Gastrocnemius medialis (tissue), 4 donors: ENCODE measurements at regions not wholly inside any gene's neighbourhood (a gene's known extent, or its start where the extent isn't known, plus 50 kb on each side); places are given as distances from the start of the nearest gene placed in this dataset.

Experiments
- ATAC-seq, 2 donors: fragments of 150-250 bp; one replicate each; pipeline ENCODE4 v1.9.1; 2016
- DNase-seq, 2 donors: peaks; one replicate each; pipeline ENCODE4 v3.0.0-alpha.2; 2019
- H3K27ac ChIP-seq, 4 donors: fragments of 200-600 bp; sonication (generic); 1 replicate in 1 of 4; 2 replicates in 3 of 4; pipeline ENCODE4 v1.5.1; 2016 to 2018; ENCODE audit warnings: mild to moderate bottlenecking in 2 of 4, moderate library complexity in 1 of 4
- H3K27me3 ChIP-seq, 3 donors: fragments of 200-600 bp; sonication (generic) in 2 of 3; 1 replicate in 1 of 3; 2 replicates in 2 of 3; pipeline versions ENCODE4 v1.5.1 to v1.6.0; 2016 to 2019; ENCODE audit warnings: mild to moderate bottlenecking in 1 of 3, moderate library complexity in 1 of 3
- H3K36me3 ChIP-seq, 2 donors: fragments of 200-600 bp; sonication (generic) in 1 of 2; one replicate each; pipeline ENCODE4 v1.5.1; 2017 to 2018
- H3K4me1 ChIP-seq, 2 donors: fragments of 200-600 bp; sonication (generic) in 1 of 2; one replicate each; pipeline ENCODE4 v1.5.1; 2016 to 2017; ENCODE audit warnings: mild to moderate bottlenecking in 2 of 2
- H3K4me3 ChIP-seq, 4 donors: fragments of 200-600 bp; sonication (generic) in 3 of 4; 1 replicate in 1 of 4; 2 replicates in 3 of 4; pipeline ENCODE4 v1.5.1; 2016 to 2019; ENCODE audit warnings: mild to moderate bottlenecking in 2 of 4
- H3K9me3 ChIP-seq, 3 donors: fragments of 200-600 bp; sonication (generic) in 2 of 3; 1 replicate in 1 of 3; 2 replicates in 2 of 3; pipeline ENCODE4 v1.5.1; 2016 to 2019
- POLR2A ChIP-seq, 2 donors: fragments of 450-650 bp; IDR thresholded peaks; one replicate each; pipeline ENCODE4 v1.6.1; 2017; ENCODE audit warnings: antibody characterized with exemption in 2 of 2, mild to moderate bottlenecking in 2 of 2, moderate library complexity in 2 of 2
- in situ Hi-C, 4 donors: fragments of 200-750 bp; cut with MboI; loops; one replicate each; pipeline versions ENCODE4 v1.15.0 to v1.8.0; 2017; ENCODE audit warnings: low sequenced_read_pairs in 4 of 4
- intact Hi-C: fragments of 100-400 bp; cut with DNase I; formaldehyde crosslinking; loops from one replicate; pipeline ENCODE4 v1.15.1; 2023; ENCODE audit warnings: low total_unique reads
- TF ChIP-seq, protein P1 (sequence below), 5 experiments: fragments of 450-650 bp in 3 of 5; fragments of 200-600 bp in 2 of 5; sonication (generic) in 2 of 5; IDR thresholded peaks in 4 of 5; conservative IDR thresholded peaks in 1 of 5; 1 replicate in 4 of 5; 2 replicates in 1 of 5; pipeline ENCODE4 v1.5.1; 2016 to 2019; ENCODE audit warnings: antibody characterized with exemption in 5 of 5, mild to moderate bottlenecking in 3 of 5, moderate library complexity in 3 of 5

DNA sequence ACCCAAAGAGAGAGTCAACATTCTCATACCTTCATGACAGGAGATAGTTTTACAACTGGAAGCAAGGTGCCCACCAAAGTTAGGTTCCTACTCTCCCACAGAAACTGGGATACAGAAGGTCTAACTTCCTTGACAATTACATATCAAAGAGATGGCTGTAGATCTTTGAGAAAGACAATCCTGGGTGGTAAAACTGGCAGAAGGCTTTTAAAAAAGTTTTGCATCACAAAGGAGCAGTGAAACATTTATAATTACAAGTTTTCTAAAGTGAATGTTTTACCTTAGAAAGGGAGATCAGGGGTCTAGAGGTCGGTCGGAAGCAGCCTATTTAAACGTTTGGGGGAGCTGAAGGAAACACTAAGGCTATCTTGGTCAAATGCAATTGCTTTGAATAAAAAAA lies 166.6 kb upstream of the STEAP1 start:
- DNase-seq (no peak), ATAC-seq (no peak)
- Histone ChIP-seq H3K4me1 (no peaks in the 10 kb centered on the region), H3K27me3 (no peaks in the 10 kb centered on the region), H3K9me3 (no peaks in the 10 kb centered on the region), H3K4me3 (no peak overlapping the region), H3K27ac (no peak overlapping the region), H3K36me3 (no peaks in the 10 kb centered on the region)
- intact Hi-C loops: no loop called here
- TF ChIP-seq POLR2A (IDR thresholded peaks at IDR 0.05): no peak
- TF ChIP-seq, protein P1, sequence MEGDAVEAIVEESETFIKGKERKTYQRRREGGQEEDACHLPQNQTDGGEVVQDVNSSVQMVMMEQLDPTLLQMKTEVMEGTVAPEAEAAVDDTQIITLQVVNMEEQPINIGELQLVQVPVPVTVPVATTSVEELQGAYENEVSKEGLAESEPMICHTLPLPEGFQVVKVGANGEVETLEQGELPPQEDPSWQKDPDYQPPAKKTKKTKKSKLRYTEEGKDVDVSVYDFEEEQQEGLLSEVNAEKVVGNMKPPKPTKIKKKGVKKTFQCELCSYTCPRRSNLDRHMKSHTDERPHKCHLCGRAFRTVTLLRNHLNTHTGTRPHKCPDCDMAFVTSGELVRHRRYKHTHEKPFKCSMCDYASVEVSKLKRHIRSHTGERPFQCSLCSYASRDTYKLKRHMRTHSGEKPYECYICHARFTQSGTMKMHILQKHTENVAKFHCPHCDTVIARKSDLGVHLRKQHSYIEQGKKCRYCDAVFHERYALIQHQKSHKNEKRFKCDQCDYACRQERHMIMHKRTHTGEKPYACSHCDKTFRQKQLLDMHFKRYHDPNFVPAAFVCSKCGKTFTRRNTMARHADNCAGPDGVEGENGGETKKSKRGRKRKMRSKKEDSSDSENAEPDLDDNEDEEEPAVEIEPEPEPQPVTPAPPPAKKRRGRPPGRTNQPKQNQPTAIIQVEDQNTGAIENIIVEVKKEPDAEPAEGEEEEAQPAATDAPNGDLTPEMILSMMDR (IDR thresholded peaks at IDR 0.05 in 4 of 5, conservative IDR thresholded peaks at IDR 0.05 in 1 of 5): no peak
- in situ Hi-C loops: no loop called here

DNA sequence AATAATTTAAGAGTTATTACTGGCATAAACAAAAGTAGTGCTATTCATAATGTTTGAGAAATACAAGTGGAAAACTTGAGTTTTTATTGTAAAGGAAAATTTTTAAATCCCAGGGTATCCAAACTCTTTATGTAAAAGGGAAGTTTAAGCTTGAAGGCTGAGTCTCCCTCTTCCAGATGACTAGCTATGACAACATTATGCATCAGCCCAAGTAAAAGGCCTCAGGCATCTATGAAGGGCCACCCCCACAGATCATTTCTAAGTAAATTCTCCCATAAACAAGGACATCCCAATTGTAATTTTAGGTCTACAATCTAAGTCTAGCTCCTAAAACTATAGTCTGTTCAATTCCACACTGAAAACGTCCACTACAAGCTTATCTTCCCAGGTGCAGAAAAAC lies 166.2 kb upstream of the STEAP1 start:
- no peaks in the 10 kb centered on the region for H3K9me3 ChIP-seq
- in situ Hi-C loops: no loop called here
- intact Hi-C loops: no loop called here

DNA sequence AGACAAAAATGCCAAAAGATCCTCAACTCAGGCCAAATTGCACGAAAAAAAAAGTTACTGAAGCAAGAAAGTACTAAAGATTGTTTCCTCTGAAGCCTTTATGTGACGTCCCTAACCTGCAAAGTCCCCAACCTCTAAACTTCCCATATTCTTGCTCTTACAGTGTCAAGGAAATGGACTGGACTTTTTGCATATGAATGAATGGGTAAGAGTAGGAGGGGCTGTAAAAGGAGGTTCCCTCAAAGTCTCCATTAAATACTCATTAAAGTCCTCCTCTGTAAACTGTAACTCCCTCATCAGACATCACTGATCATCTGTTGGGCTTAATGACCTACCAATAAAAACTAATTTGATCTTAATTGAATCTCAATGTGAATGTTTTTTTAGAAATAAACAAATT lies 164.8 kb upstream of the STEAP1 start:
- no peaks in the 10 kb centered on the region for H3K27me3 ChIP-seq
- in situ Hi-C loops: no loop called here
- TF ChIP-seq, protein P1 (IDR thresholded peaks at IDR 0.05 in 4 of 5, conservative IDR thresholded peaks at IDR 0.05 in 1 of 5): no peak
- no peak for TF ChIP-seq POLR2A (IDR thresholded peaks at IDR 0.05)
- no peaks in the 10 kb centered on the region for H3K36me3 ChIP-seq
- H3K9me3 ChIP-seq: no peaks in the 10 kb centered on the region
- no peak overlapping the region for H3K27ac ChIP-seq
- H3K4me3 ChIP-seq: no peak overlapping the region
- no peak for DNase-seq
- no peaks in the 10 kb centered on the region for H3K4me1 ChIP-seq
- intact Hi-C loops: no loop called here
- ATAC-seq: no peak

More for the DNA sequence above, 166.2 kb upstream of the STEAP1 start:
- ATAC-seq: no peak
- no peak for DNase-seq
- Histone ChIP-seq H3K27me3 (no peaks in the 10 kb centered on the region), H3K27ac (no peak overlapping the region), H3K4me3 (no peak overlapping the region), H3K4me1 (no peaks in the 10 kb centered on the region), H3K36me3 (no peaks in the 10 kb centered on the region)
- TF ChIP-seq, protein P1 (IDR thresholded peaks at IDR 0.05 in 4 of 5, conservative IDR thresholded peaks at IDR 0.05 in 1 of 5): no peak
- no peak for TF ChIP-seq POLR2A (IDR thresholded peaks at IDR 0.05)

DNA sequence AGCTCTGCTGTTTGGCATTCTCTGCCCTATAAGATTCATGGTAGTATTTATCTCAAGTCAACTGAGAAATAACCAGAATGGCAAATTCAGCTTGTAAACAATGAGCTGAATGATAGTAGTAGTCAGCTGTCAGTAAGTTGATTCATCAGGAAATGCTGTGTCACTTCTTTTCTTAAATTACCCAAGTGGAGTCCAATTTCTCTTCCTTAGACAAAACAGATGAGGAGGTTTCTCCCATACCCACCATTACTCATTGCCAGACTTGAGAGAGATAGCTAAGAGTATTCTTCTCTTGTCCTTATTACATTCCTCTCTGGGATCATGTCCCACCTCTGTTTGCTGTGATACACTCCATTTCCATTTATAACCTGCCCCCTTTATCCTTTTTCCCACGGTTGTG lies 159.8 kb upstream of the STEAP1 start:
- Histone ChIP-seq H3K27ac (no peak overlapping the region), H3K27me3 (no peaks in the 10 kb centered on the region), H3K4me3 (no peak overlapping the region), H3K9me3 (no peaks in the 10 kb centered on the region), H3K36me3 (no peaks in the 10 kb centered on the region), H3K4me1 (no peaks in the 10 kb centered on the region)
- DNase-seq: no peak
- intact Hi-C loops (no loop called here), in situ Hi-C loops (no loop called here)
- no peak for ATAC-seq
- TF ChIP-seq, protein P1 (IDR thresholded peaks at IDR 0.05 in 4 of 5, conservative IDR thresholded peaks at IDR 0.05 in 1 of 5): no peak
- TF ChIP-seq POLR2A (IDR thresholded peaks at IDR 0.05): no peak

DNA sequence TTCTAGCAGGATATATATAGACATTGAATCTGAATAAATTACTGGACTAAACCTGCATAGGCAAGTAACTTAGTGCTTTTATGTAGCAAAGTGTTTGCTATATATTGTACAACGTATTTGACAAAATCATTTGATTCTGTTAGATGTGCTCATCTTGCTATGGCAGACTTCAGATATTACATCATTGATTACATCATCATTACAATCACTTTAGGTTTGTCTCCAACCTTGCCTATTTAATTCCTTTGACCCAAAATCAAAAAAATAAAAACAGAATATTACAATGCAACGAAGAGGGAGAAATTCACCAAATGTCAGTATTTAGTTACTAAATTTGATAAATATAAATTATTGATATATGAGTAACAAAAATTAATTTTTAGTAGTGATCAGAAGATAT lies 155.7 kb upstream of the STEAP1 start:
- intact Hi-C loops (no loop called here), in situ Hi-C loops (no loop called here)
- Histone ChIP-seq H3K36me3 (no peaks in the 10 kb centered on the region), H3K4me1 (no peaks in the 10 kb centered on the region), H3K27me3 (no peaks in the 10 kb centered on the region), H3K9me3 (no peaks in the 10 kb centered on the region), H3K27ac (no peak overlapping the region), H3K4me3 (no peak overlapping the region)
- TF ChIP-seq, protein P1 (IDR thresholded peaks at IDR 0.05 in 4 of 5, conservative IDR thresholded peaks at IDR 0.05 in 1 of 5): no peak
- no peak for TF ChIP-seq POLR2A (IDR thresholded peaks at IDR 0.05)
- DNase-seq: no peak
- ATAC-seq: no peak
